ENCODE measurements at regions not wholly inside any gene's neighbourhood (a gene's known extent, or its start where the extent isn't known, plus 50 kb on each side); places are given as distances from the start of the nearest gene placed in this dataset.

GRCh38 chr6:81843302-81843701, 90.8 kb upstream of the TENT5A start:
- no peak for TF ChIP-seq CTCF (IDR thresholded peaks at IDR 0.05; ENCODE audit: extremely low read depth in 1 of 2, insufficient read depth in 1 of 2, low read depth in 1 of 2, low read length in 2 of 2)
- no peak for TF ChIP-seq EZH2 (IDR thresholded peaks at IDR 0.05; ENCODE audit: borderline replicate concordance, low read depth, low read length, severe bottlenecking)
- no peak for TF ChIP-seq POLR2A (IDR thresholded peaks at IDR 0.05; ENCODE audit: low read depth, low read length)
- TF ChIP-seq POLR2AphosphoS5 (IDR thresholded peaks at IDR 0.05; ENCODE audit: insufficient read depth, low read depth, low read length): no peak
- TF ChIP-seq JUN (IDR thresholded peaks at IDR 0.05; ENCODE audit: borderline replicate concordance, insufficient read depth, insufficient read length, low read depth): no peak

Measured in endothelial cell of umbilical vein (primary cell).